ENCODE measurements at regions not wholly inside any gene's neighbourhood (a gene's known extent, or its start where the extent isn't known, plus 50 kb on each side); places are given as distances from the start of the nearest gene placed in this dataset.
"Not testable (repeated sequence)": the region's sequence is repeated elsewhere in the genome, so short reads cannot be mapped to it uniquely, and the experiment has no call there.

DNA sequence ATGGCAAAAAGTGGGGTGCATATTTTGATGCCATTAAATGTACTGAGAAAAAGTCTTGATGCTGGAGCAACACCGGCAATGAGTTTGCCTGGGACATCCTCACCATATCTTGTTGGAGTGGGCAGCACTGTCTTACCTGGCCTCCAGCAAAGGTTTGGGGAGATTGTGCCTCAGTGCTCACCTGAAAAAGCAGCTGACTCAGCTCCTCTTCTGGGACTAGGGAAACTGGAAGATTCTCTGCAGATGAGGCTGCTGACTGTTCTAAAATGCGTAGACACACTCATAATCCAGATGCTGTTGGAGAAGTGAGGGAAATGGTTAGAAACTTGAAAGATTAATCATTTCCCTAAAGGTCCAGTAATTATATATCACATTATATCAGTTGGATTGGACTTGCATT is 593.7 kb upstream of the HS3ST1 start:
- CTCF ChIA-PET: no interaction called here

DNA sequence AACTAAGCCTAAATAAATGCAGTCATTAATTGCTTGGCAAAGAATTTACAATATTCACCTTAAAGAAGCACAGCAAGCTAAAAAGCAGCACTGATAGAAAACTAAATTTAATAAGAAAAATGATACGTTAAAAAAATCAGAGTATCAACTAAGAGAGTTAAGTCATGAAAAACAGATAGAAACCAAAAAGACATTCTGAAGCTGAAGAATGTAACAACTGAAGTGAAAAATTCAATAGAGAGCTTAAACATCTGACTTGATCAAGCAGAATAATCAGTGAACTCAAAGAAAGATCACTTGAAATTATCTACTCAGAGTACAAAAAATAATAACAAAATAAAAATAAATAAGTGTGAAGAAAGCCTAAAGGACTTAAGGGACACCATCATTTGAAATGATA is 588.0 kb upstream of the HS3ST1 start:
- no peak for DNase-seq
- Histone ChIP-seq H3K4me3 (ENCODE audit: low read length) (no peak overlapping the region), H3K4me1 (ENCODE audit: insufficient read depth, low read length) (no peaks in the 10 kb centered on the region), H3K36me3 (ENCODE audit: insufficient read depth, low read length) (no peaks in the 10 kb centered on the region), H3K27ac (ENCODE audit: low read depth, low read length) (no peak overlapping the region), H3K27me3 (ENCODE audit: insufficient read depth, low read length, poor library complexity, severe bottlenecking) (no peaks in the 10 kb centered on the region), H3K9me3 (ENCODE audit: low read length) (no peaks in the 10 kb centered on the region)
- ChIA-PET CTCF (no interaction called here), POLR2A (no interaction called here)
- Mint-ChIP-seq H3K36me3 (no peaks in the 10 kb centered on the region), H3K4me3 (no peak overlapping the region), H3K27me3 (no peaks in the 10 kb centered on the region), H3K27ac (no peak overlapping the region), H3K9me3 (peaks cover 5 to 25% (median 19%) of the 10 kb centered on the region in 5 donors), H3K4me1 (no peaks in the 10 kb centered on the region)

More for the DNA sequence above, 593.7 kb upstream of the HS3ST1 start:
- no peak overlapping the region for H3K27ac Mint-ChIP-seq
- H3K4me3 Mint-ChIP-seq: no peak overlapping the region
- H3K27ac ChIP-seq (ENCODE audit: low read depth, low read length): no peak overlapping the region
- H3K9me3 ChIP-seq (ENCODE audit: low read length): no peaks in the 10 kb centered on the region
- no peaks in the 10 kb centered on the region for H3K36me3 Mint-ChIP-seq
- H3K4me3 ChIP-seq (ENCODE audit: low read length): no peak overlapping the region
- no peaks in the 10 kb centered on the region for H3K4me1 ChIP-seq (ENCODE audit: insufficient read depth, low read length)
- H3K27me3 Mint-ChIP-seq: no peaks in the 10 kb centered on the region
- no peaks in the 10 kb centered on the region for H3K36me3 ChIP-seq (ENCODE audit: insufficient read depth, low read length)
- H3K4me1 Mint-ChIP-seq: no peaks in the 10 kb centered on the region
- H3K9me3 Mint-ChIP-seq: peaks cover 6 to 19% (median 12%) of the 10 kb centered on the region in 5 donors
- POLR2A ChIA-PET: no interaction called here
- DNase-seq: no peak
- H3K27me3 ChIP-seq (ENCODE audit: insufficient read depth, low read length, poor library complexity, severe bottlenecking): no peaks in the 10 kb centered on the region

DNA sequence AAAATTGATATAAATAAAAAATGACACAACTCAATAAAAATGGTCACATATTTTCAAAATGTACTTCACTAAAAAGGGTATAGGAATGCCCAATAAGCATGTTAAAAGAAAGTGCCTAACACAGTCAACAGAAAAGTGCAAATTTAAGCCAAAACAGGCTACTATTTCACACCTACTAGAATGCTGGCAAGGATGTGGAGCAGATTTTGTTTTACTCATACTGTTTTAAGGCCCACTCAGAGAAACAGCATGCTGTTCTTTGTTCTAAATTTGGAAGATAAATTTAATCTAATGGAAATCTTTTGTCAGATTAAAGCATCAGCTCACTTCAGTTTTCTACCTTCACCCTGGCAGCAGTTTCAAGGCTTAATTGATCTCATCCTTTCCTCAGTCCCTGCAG is 576.8 kb upstream of the HS3ST1 start:
- Mint-ChIP-seq H3K36me3 (no peaks in the 10 kb centered on the region), H3K4me1 (no peaks in the 10 kb centered on the region)
- POLR2A ChIA-PET: no interaction called here

DNA sequence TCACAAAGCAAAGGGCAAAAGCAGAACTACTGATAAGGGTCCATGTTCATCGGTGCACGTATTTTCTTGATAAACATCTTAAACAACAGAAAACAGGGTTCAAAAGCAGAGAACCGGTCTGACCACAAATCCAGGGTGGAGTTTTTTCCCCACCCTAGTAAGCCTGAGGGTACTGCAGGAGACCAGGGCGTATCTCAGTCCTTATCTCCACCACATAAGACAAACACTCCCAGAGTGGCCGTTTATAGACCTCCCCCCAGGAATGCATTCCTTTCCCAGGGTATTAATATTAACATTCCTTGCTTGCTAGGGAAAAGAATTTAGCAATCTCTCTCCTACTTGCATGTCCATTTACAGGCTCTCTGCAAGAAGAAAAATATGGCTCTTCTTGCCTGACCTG is 567.9 kb upstream of the HS3ST1 start:
- H3K9me3 ChIP-seq (ENCODE audit: low read length); H3K27me3 Mint-ChIP-seq; H3K36me3 ChIP-seq (ENCODE audit: insufficient read depth, low read length); POLR2A ChIA-PET; H3K27me3 ChIP-seq (ENCODE audit: insufficient read depth, low read length, poor library complexity, severe bottlenecking); H3K27ac ChIP-seq (ENCODE audit: low read depth, low read length); H3K4me1 Mint-ChIP-seq; H3K27ac Mint-ChIP-seq; DNase-seq; H3K4me3 Mint-ChIP-seq; H3K36me3 Mint-ChIP-seq; H3K4me1 ChIP-seq (ENCODE audit: insufficient read depth, low read length); H3K4me3 ChIP-seq (ENCODE audit: low read length); CTCF ChIA-PET: not testable (repeated sequence)
- H3K9me3 Mint-ChIP-seq: peaks cover 4 to 37% (median 25%) of the 10 kb centered on the region in 5 donors

More for the DNA sequence above, 576.8 kb upstream of the HS3ST1 start:
- no peak overlapping the region for H3K4me3 Mint-ChIP-seq
- no peak for DNase-seq
- Histone ChIP-seq H3K27ac (ENCODE audit: low read depth, low read length) (no peak overlapping the region), H3K27me3 (ENCODE audit: insufficient read depth, low read length, poor library complexity, severe bottlenecking) (no peaks in the 10 kb centered on the region), H3K4me3 (ENCODE audit: low read length) (no peak overlapping the region), H3K4me1 (ENCODE audit: insufficient read depth, low read length) (no peaks in the 10 kb centered on the region), H3K9me3 (ENCODE audit: low read length) (no peaks in the 10 kb centered on the region), H3K36me3 (ENCODE audit: insufficient read depth, low read length) (no peaks in the 10 kb centered on the region)
- CTCF ChIA-PET: no interaction called here
- H3K27ac Mint-ChIP-seq: no peak overlapping the region
- peaks cover 2 to 23% (median 3%) of the 10 kb centered on the region in 5 donors for H3K9me3 Mint-ChIP-seq
- H3K27me3 Mint-ChIP-seq: no peaks in the 10 kb centered on the region

DNA sequence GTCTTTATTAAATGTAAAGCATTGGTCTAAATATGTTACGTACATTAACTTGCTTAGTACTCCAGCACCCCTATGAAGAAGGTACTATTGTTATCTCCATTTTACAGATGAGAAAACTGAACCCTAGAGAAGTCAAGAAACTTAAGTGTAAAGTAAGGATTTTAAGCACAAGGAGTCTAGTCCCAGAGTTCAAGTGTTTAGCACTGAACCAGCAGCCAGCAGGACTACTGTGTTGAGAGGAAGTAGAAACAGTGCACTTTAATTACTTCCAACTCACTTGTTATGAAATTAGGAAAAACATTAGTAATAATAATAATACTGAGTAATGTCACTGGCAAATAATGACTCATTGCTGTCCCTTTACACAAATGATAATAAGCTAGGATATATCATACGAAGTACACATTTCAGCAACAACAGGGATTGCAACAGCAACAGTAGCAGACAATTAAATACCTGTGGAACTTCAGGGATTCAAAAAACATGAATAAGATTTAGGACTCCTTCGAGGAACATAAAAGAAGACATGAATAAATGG is 548.1 kb upstream of the HS3ST1 start:
- DNase-seq: no peak
- Histone ChIP-seq H3K4me1 (ENCODE audit: insufficient read depth, low read length) (no peaks in the 10 kb centered on the region), H3K27me3 (ENCODE audit: insufficient read depth, low read length, poor library complexity, severe bottlenecking) (no peaks in the 10 kb centered on the region), H3K9me3 (ENCODE audit: low read length) (no peaks in the 10 kb centered on the region), H3K36me3 (ENCODE audit: insufficient read depth, low read length) (no peaks in the 10 kb centered on the region), H3K4me3 (ENCODE audit: low read length) (no peak overlapping the region), H3K27ac (ENCODE audit: low read depth, low read length) (no peak overlapping the region)
- ChIA-PET CTCF (no interaction called here), POLR2A (no interaction called here)
- Mint-ChIP-seq H3K27me3 (no peaks in the 10 kb centered on the region), H3K27ac (no peak overlapping the region), H3K4me1 (no peaks in the 10 kb centered on the region), H3K36me3 (no peaks in the 10 kb centered on the region), H3K4me3 (no peak overlapping the region), H3K9me3 (peaks cover 0 to 6% (median 4%) of the 10 kb centered on the region in 5 donors)

DNA sequence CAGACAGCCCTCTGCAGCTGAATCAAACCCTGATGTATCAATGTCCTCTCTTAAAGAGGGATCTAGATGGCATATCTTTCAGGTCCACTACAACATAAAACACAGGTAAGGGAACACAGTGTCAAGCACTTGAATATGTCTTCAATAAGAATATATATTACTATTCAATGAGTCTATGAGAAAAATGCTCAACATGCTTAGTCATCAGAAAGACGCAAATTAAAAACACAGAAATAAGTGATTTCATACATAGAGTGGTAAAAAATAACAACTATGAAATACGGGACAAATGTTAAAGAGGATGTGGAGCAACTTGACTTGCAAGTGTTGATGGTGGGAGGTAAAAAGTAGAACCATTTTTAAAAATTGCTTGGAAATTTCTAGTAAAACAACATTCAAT is 544.6 kb upstream of the HS3ST1 start:
- Histone ChIP-seq H3K36me3 (ENCODE audit: insufficient read depth, low read length) (no peaks in the 10 kb centered on the region), H3K27me3 (ENCODE audit: insufficient read depth, low read length, poor library complexity, severe bottlenecking) (no peaks in the 10 kb centered on the region), H3K27ac (ENCODE audit: low read depth, low read length) (no peak overlapping the region), H3K4me1 (ENCODE audit: insufficient read depth, low read length) (no peaks in the 10 kb centered on the region), H3K9me3 (ENCODE audit: low read length) (no peaks in the 10 kb centered on the region), H3K4me3 (ENCODE audit: low read length) (no peak overlapping the region)
- POLR2A ChIA-PET: no interaction called here
- DNase-seq: no peak
- Mint-ChIP-seq H3K4me3 (no peak overlapping the region), H3K27ac (no peak overlapping the region), H3K9me3 (peaks cover 0 to 6% (median 6%) of the 10 kb centered on the region in 5 donors), H3K27me3 (no peaks in the 10 kb centered on the region), H3K4me1 (no peaks in the 10 kb centered on the region), H3K36me3 (no peaks in the 10 kb centered on the region)
- CTCF ChIA-PET: no interaction called here

DNA sequence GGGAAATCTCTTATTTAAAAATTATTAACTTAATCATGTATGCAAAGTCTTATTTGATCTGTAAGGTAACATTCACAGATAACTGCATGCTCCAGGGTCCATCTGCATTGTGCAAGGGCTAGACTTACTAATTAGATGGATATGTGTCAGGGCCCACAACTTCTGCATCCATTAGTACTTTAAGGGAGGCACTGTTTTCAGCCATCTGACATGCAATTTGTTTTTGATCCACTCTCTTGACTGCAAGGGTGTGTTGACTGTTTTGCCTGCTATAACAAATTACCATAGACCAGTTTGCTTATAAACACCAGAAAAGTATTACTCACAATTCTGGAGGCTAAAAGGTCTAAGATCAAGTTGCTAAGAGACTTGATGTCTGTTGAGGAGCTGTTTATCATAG is 542.1 kb upstream of the HS3ST1 start:
- H3K4me1 Mint-ChIP-seq: no peaks in the 10 kb centered on the region
- H3K27me3 ChIP-seq (ENCODE audit: insufficient read depth, low read length, poor library complexity, severe bottlenecking): no peaks in the 10 kb centered on the region
- H3K27ac ChIP-seq (ENCODE audit: low read depth, low read length): no peak overlapping the region
- DNase-seq: no peak
- no peaks in the 10 kb centered on the region for H3K27me3 Mint-ChIP-seq
- no peak overlapping the region for H3K4me3 Mint-ChIP-seq
- H3K36me3 Mint-ChIP-seq: no peaks in the 10 kb centered on the region
- POLR2A ChIA-PET: no interaction called here
- H3K9me3 ChIP-seq (ENCODE audit: low read length): no peaks in the 10 kb centered on the region
- peaks cover 0 to 10% (median 7%) of the 10 kb centered on the region in 5 donors for H3K9me3 Mint-ChIP-seq
- H3K27ac Mint-ChIP-seq: no peak overlapping the region
- H3K4me3 ChIP-seq (ENCODE audit: low read length): no peak overlapping the region
- no peaks in the 10 kb centered on the region for H3K36me3 ChIP-seq (ENCODE audit: insufficient read depth, low read length)
- CTCF ChIA-PET: no interaction called here
- H3K4me1 ChIP-seq (ENCODE audit: insufficient read depth, low read length): no peaks in the 10 kb centered on the region

DNA sequence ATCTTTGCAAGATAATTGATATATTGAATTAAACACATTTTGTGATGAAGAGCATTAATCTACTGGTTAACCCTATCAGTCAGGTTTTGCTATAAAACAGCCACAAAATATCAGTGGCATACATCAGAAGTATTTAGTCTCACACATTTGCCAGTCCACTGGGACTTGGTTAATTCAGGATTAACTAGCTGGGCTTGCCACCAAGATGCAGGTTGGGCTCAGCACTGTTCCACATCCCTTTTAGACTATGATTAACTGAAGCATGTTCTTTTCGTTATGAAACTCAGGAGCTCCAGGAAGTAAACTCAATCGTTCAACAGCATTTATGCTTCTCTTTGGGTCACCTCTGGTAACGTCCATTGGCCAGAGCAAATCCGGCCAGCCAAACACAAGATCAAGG is 538.1 kb upstream of the HS3ST1 start:
- no peaks in the 10 kb centered on the region for H3K36me3 Mint-ChIP-seq
- Histone ChIP-seq H3K4me3 (ENCODE audit: low read length) (no peak overlapping the region), H3K27me3 (ENCODE audit: insufficient read depth, low read length, poor library complexity, severe bottlenecking) (no peaks in the 10 kb centered on the region), H3K27ac (ENCODE audit: low read depth, low read length) (no peak overlapping the region), H3K4me1 (ENCODE audit: insufficient read depth, low read length) (no peaks in the 10 kb centered on the region), H3K9me3 (ENCODE audit: low read length) (no peaks in the 10 kb centered on the region), H3K36me3 (ENCODE audit: insufficient read depth, low read length) (no peaks in the 10 kb centered on the region)
- ChIA-PET CTCF (no interaction called here), POLR2A (no interaction called here)
- no peak for DNase-seq
- H3K4me1 Mint-ChIP-seq: no peaks in the 10 kb centered on the region
- peaks cover 0 to 1% of the 10 kb centered on the region in 2 donors for H3K27me3 Mint-ChIP-seq
- peaks cover 2 to 13% (median 7%) of the 10 kb centered on the region in 5 donors for H3K9me3 Mint-ChIP-seq
- no peak overlapping the region for H3K4me3 Mint-ChIP-seq
- H3K27ac Mint-ChIP-seq: no peak overlapping the region

DNA sequence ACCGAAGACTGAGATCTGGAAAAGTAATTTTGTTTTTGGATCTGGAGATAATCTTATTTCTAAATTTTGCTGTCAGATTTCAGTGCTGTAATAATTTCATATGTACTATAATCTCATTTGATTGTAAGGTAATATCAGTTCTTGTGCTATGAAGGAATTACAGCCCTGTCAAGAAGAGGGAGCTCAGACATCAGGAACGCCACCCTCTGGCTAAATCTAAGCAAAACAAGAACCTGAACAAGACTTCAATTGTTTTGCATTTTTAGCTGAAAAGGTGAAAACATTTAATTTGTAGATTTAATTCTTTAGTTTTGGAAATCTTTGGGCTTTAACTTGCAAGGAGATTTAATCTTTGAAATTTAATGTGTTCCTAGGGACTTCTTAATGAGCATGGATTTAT is 525.4 kb upstream of the HS3ST1 start:
- POLR2A ChIA-PET: no interaction called here
- no peaks in the 10 kb centered on the region for H3K4me1 ChIP-seq (ENCODE audit: insufficient read depth, low read length)
- no peak overlapping the region for H3K27ac ChIP-seq (ENCODE audit: low read depth, low read length)
- no peak overlapping the region for H3K4me3 ChIP-seq (ENCODE audit: low read length)
- CTCF ChIA-PET: no interaction called here
- Mint-ChIP-seq H3K4me3 (no peak overlapping the region), H3K4me1 (no peaks in the 10 kb centered on the region), H3K36me3 (no peaks in the 10 kb centered on the region), H3K27ac (no peak overlapping the region), H3K27me3 (no peaks in the 10 kb centered on the region), H3K9me3 (peaks cover 0 to 24% (median 2%) of the 10 kb centered on the region in 5 donors)
- no peak for DNase-seq
- no peaks in the 10 kb centered on the region for H3K27me3 ChIP-seq (ENCODE audit: insufficient read depth, low read length, poor library complexity, severe bottlenecking)
- no peaks in the 10 kb centered on the region for H3K36me3 ChIP-seq (ENCODE audit: insufficient read depth, low read length)
- no peaks in the 10 kb centered on the region for H3K9me3 ChIP-seq (ENCODE audit: low read length)
